ENCODE measurements at regions not wholly inside any gene's neighbourhood (a gene's known extent, or its start where the extent isn't known, plus 50 kb on each side); places are given as distances from the start of the nearest gene placed in this dataset.

DNA sequence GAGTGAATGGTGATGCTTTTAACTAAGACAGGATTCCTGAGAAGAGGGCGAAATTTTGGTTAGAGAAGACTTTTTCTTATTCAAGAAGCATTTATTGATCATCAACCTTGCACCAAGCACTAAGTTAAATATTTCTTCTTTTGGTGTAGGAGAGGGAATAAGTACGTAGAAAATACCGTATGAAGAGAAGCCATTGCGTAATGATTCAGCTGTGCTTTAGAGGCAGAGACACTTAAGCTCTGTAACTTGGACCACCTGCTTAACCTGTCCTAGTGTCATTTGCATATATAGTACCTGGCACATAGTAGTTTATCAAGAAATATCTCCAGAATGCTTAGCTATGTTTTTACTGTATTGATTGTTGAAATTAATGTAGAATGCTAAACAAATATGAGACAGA lies 430.9 kb upstream of the ZNF608 start:
- TF ChIP-seq, protein P1, sequence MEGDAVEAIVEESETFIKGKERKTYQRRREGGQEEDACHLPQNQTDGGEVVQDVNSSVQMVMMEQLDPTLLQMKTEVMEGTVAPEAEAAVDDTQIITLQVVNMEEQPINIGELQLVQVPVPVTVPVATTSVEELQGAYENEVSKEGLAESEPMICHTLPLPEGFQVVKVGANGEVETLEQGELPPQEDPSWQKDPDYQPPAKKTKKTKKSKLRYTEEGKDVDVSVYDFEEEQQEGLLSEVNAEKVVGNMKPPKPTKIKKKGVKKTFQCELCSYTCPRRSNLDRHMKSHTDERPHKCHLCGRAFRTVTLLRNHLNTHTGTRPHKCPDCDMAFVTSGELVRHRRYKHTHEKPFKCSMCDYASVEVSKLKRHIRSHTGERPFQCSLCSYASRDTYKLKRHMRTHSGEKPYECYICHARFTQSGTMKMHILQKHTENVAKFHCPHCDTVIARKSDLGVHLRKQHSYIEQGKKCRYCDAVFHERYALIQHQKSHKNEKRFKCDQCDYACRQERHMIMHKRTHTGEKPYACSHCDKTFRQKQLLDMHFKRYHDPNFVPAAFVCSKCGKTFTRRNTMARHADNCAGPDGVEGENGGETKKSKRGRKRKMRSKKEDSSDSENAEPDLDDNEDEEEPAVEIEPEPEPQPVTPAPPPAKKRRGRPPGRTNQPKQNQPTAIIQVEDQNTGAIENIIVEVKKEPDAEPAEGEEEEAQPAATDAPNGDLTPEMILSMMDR (IDR thresholded peaks at IDR 0.05) = no peak
- TF ChIP-seq EP300 (IDR thresholded peaks at IDR 0.05) (no peak), POLR2A (IDR thresholded peaks at IDR 0.05) (no peak)

Measured in tibial nerve (tissue), 4 donors.